ENCODE measurements at regions not wholly inside any gene's neighbourhood (a gene's known extent, or its start where the extent isn't known, plus 50 kb on each side); places are given as distances from the start of the nearest gene placed in this dataset.

DNA sequence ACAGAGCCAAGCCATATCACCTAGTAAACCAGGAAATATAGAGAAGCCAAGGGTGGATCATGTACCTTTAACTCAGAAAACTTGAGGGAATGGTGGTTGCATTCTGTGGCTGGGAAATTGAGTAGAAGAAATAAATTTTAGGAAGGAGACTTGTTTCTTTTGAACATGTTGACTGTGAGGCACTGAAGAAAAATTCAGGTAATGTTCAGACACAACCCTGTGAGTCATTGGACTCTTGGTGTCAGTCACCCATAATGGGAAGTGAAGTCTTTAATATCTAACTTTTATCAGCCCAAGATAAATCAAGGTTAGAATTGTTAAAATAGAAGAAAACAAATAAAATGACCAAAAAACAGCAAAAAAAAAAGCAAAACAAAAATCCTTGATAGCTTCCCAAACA, 98.8 kb upstream of the GRIK2 start:
- TF ChIP-seq, protein P1, sequence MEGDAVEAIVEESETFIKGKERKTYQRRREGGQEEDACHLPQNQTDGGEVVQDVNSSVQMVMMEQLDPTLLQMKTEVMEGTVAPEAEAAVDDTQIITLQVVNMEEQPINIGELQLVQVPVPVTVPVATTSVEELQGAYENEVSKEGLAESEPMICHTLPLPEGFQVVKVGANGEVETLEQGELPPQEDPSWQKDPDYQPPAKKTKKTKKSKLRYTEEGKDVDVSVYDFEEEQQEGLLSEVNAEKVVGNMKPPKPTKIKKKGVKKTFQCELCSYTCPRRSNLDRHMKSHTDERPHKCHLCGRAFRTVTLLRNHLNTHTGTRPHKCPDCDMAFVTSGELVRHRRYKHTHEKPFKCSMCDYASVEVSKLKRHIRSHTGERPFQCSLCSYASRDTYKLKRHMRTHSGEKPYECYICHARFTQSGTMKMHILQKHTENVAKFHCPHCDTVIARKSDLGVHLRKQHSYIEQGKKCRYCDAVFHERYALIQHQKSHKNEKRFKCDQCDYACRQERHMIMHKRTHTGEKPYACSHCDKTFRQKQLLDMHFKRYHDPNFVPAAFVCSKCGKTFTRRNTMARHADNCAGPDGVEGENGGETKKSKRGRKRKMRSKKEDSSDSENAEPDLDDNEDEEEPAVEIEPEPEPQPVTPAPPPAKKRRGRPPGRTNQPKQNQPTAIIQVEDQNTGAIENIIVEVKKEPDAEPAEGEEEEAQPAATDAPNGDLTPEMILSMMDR (IDR thresholded peaks at IDR 0.05) = no peak
- TF ChIP-seq POLR2A (IDR thresholded peaks at IDR 0.05) = no peak
